ENCODE measurements at regions not wholly inside any gene's neighbourhood (a gene's known extent, or its start where the extent isn't known, plus 50 kb on each side); places are given as distances from the start of the nearest gene placed in this dataset.
"Not testable (repeated sequence)": the region's sequence is repeated elsewhere in the genome, so short reads cannot be mapped to it uniquely, and the experiment has no call there.

DNA sequence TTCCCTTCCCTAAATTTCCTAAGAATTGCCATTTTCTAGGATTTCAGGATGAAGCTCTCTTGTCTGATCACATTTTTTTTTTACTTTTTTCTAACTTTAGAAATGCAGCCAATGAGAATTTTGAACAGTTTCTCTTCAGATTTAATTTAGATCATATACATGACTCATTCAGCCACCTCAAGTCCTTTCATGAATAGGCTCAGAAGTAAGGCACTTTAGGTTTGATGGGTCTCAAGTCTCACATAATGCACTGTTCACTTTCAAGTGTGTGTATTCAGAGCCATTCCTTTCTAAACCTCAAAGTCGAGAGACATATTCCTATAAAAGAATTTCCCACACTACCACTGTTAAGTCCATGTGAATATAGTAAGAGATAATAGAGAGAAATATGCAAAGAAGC lies 614.1 kb upstream of the VRK2 start:
- no peak for DNase-seq (ENCODE audit: low read depth in 2 of 2)

DNA sequence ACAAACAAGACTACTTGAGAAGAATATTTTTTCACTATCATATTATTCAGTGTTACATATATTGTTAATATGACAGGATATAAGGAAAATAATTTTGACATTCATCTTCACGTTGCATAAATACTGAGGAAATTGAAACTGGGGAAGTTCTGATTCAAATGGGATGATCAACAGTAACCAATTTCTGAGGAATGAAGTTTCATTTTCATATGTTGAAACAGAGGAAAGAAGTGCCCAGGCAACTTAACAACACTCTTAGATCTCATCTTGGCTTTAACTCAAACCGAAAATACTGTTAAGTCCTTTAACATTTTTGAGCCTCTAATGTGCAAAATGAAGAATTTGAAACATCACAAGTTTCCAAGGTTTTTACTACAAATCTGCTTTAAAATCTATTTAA lies 612.2 kb upstream of the VRK2 start:
- no peak for DNase-seq (ENCODE audit: low read depth in 2 of 2)

DNA sequence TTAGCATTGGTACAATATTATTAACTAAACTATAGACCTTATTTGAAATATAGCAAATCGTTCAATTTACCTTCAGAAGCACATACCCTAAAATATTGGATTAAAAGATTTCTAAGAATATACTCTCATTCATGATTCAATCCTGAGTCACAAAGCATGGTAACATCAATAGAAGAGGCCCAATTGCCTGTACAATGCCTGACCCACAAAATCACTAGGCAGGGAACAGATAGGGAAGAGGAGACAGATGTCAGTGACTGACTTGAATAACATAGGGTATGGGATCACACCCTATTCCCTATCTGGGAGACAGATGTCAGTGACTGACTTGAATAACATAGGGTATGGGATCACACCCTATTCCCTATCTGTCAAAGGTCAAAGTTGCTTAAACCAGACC lies 611.6 kb upstream of the VRK2 start:
- no peak for DNase-seq (ENCODE audit: low read depth in 2 of 2)

GRCh38 chr2:57437077-57437476 lies 609.5 kb upstream of the VRK2 start:
- no peak for DNase-seq (ENCODE audit: low read depth in 2 of 2)

- DNase-seq (ENCODE audit: low read depth in 2 of 2): no peak
These were observed 606.2 kb upstream of the VRK2 start for GRCh38 chr2:57440437-57440836.

DNA sequence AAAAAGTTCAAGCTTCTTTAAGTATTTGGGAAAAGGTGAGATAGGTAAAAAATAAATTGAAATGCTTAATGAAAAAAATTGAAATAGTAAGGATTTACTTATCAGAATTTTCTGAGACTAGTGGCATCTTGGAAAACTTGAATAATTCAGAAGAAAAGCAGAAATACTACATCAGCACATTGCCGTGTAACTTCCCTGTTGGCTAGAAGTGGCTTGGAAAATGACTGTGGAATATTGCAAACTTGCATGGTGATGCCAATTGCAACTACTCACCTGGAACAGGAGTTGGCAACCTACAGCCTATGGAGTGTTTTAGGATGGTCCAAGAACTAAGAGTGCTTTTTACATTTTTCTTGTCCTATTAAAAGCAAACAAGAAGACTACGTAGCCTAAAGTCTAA lies 603.5 kb upstream of the VRK2 start:
- DNase-seq (ENCODE audit: low read depth in 2 of 2): no peak

DNA sequence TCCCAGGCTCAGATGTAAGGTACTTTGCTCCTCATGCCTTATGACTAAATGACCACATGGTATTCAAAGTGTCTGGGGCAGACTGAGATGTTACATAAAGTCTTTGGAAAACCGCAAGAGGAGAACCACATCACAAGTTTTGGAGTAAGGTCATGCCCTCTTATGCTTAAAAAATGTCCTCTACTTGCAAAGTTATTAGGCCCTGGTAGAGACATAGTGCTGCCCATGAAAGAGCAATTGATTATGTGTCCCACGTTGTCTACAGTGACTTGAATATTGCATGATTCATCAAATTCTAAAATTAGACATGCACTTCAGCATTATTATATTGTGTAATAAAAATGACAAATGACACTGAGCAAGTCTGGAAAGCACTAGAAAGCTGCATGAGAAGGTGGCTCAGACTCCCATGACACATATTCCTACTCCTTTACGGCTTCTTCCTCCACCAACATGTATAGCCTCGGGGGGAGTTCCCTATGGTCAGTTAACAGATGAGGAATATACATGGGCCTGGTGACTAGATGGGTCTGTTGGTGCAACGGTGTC lies 602.6 kb upstream of the VRK2 start:
- no peak for DNase-seq (ENCODE audit: low read depth in 2 of 2)

- DNase-seq (ENCODE audit: low read depth in 2 of 2): no peak
These were observed 601.7 kb upstream of the VRK2 start for GRCh38 chr2:57444752-57445430.

- DNase-seq (ENCODE audit: low read depth in 2 of 2): no peak
These were observed 597.8 kb upstream of the VRK2 start for GRCh38 chr2:57448816-57449215.

DNA sequence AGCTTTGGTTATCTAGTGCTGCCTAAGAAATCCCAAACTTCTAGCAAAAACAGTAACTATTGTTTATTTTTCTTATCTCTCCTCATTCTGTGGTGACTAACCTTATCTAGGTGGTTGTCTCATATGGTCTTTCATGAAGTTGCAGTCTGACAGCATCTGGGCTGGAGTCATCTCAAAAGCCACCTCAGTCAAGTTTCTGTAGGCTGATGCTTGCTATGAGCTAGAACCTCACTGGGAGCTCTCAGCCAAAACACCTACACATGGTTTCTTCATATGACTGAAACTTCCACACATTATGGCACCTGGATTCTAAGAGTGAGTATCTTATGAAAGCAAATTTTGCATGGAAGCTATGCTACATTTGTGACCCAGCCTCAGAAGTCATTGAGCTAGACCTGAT lies 596.4 kb upstream of the VRK2 start:
- no peak for DNase-seq (ENCODE audit: low read depth in 2 of 2)

GRCh38 chr2:57452634-57453033 lies 594.0 kb upstream of the VRK2 start:
- no peak for DNase-seq (ENCODE audit: low read depth in 2 of 2)

- DNase-seq (ENCODE audit: low read depth in 2 of 2): no peak
These were observed 592.7 kb upstream of the VRK2 start for GRCh38 chr2:57453945-57454344.

GRCh38 chr2:57460396-57461276 lies 586.0 kb upstream of the VRK2 start:
- DNase-seq (ENCODE audit: low read depth in 2 of 2): no peak

- DNase-seq (ENCODE audit: low read depth in 2 of 2): no peak
These were observed 585.0 kb upstream of the VRK2 start for GRCh38 chr2:57461624-57462023.

- no peak for DNase-seq (ENCODE audit: low read depth in 2 of 2)
These were observed 581.5 kb upstream of the VRK2 start for GRCh38 chr2:57465067-57465466.

DNA sequence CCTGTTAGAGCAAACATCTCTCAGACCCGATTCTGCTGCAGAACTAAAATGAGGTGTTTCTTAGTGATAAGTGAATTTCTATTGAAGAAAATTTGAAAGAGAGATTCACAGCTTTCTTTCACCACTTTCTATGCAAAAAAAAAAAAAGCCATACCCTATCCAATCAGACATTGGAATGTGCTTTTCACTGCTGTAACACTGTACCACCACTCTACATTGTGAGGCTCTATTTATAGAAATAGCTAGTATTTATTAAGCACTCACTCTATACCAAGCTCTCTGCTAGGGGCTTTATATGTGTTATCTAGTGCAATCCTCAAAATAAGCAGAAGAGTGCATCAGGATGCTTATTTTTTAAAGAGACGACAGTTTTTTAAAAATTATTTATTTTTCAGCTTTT lies 580.6 kb upstream of the VRK2 start:
- no peak for DNase-seq (ENCODE audit: low read depth in 2 of 2)

GRCh38 chr2:57475391-57475790 lies 571.2 kb upstream of the VRK2 start:
- DNase-seq (ENCODE audit: low read depth in 2 of 2): no peak

DNA sequence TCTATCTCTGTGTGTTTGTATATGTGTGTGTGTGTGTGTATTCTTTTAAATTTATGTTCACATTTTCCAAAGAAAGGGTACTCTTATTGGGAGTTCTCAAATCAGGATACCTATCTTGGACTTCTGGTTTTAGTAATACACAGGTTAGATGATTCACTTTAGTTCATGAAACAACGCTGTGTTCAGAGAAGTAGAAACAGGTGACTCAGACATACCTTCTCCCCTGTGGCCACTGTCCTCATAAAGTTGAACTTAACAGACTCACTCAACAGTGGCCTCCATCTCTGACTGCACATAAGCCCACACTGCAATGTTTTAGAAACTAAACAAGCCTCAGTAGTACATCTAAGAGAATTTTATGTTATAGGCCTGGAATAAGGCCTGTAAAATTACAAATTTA lies 566.6 kb upstream of the VRK2 start:
- no peak for DNase-seq (ENCODE audit: low read depth in 2 of 2)

DNA sequence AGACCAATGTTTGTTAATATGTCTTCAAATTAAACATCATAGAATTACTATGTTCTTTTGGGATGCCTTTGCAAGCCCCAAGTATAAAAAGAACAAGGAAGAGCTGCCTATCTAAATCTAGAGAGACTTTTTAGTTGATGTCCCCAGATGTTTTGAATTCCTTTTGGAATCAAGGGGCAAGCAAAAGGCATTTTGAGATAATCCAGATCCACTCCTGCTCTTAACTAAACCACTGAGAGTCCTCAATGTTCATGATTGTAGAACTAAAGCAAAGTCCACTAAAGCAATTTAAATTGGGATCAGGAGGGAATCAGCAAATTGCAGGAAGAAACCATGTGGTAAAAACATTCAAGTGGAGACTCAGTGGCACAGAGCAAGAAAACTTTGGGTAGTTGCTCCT lies 558.5 kb upstream of the VRK2 start:
- DNase-seq (ENCODE audit: low read depth in 2 of 2): no peak

DNA sequence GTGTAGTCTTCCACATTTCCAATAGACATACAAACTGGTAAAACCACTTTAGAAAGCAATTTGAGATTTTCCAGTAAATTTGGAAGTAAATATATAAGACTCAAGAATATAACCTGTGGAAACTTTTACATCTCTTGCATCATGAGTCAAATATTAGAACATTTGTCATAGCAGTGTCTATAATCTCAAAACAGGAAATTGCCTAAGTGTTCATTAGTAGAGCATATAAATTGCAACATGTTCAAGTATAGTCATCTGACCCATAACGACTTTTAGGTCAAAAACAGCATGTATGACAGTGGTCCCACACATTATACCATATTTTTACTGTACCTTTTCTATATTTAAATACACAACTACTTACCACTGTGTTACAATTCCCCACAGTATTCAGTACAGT lies 555.9 kb upstream of the VRK2 start:
- DNase-seq (ENCODE audit: low read depth in 2 of 2): no peak

DNA sequence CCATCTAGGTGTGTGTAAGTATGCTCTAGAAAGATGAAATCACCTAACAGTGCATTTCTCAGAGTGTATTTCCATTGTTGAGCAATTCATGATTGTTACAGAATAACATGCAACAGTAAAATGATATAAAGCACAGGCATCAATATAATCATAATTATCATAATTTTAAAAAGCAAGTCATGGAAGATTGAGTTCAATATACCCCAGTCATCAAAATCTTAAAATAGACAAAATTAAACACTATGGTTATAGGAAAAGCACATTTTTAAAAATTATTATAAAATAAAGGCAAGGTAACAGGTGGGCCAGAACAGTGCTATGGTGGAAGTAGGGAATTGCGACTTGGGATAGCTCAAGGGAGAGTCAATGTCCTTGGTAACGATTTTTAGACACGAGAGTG lies 555.4 kb upstream of the VRK2 start:
- no peak for DNase-seq (ENCODE audit: low read depth in 2 of 2)

DNA sequence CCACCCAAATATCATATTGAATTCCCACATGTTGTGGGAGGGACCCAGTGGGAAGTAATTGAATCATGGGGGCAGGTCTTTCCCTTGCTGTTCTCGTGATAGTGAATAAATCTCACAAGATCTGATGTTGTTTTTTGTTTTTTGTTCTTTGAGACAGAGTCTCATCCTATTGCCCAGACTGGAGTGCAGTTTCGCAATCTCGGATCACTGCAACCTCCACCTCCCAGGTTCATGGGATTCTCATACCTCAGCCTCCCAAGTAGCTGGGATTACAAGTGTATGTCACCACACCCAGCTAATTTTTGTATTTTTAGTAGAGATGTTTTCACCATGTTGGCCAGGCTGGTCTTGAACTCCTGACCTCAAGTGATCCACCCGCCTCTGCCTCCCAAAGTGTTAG lies 552.6 kb upstream of the VRK2 start:
- not testable (repeated sequence) for DNase-seq (ENCODE audit: low read depth in 2 of 2)

DNA sequence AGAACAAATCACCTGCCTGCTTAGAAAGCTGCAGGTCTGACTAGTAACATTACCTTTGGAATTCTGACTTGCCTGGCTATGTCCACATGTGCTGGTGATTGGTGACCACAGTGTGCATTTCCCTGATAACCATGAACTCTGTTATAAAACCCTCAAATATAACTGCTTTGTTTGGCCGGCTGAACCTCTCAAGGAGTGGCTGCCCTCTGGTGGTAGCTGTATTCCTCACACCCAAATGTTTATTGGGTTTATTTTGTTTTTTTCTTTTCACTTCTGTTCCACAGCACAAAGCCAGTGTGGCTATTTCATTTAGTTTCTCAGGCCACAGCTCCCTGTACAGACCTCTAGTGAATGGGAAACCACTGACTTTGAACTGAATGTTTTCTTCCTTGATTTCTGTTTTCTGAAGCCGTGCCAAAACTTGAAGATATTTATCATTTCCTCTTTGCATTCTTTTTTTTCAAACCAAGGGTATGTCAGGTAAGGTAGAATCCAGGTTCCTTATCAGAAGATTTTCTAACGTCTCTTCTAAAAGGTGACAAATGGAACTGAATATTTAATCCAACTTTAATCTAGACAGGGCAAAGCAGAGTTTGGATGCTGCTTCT lies 549.0 kb upstream of the VRK2 start:
- no peak for DNase-seq (ENCODE audit: low read depth in 2 of 2)

All from stimulated activated CD8-positive, alpha-beta memory T cell treated with anti-CD3 and anti-CD28 coated beads, Interleukin-15, amount 100 ng/mL, for 4 hours (primary cell).